ENCODE measurements at regions not wholly inside any gene's neighbourhood (a gene's known extent, or its start where the extent isn't known, plus 50 kb on each side); places are given as distances from the start of the nearest gene placed in this dataset.

- no peak for DNase-seq (ENCODE audit: low read depth in 2 of 2)
Observed at GRCh38 chrX:5536261-5536660, 692.4 kb downstream of the NLGN4X start.

- DNase-seq (ENCODE audit: low read depth in 2 of 2): no peak
Observed at GRCh38 chrX:5528057-5528456, 700.6 kb downstream of the NLGN4X start.

- no peak for DNase-seq (ENCODE audit: low read depth in 2 of 2)
Observed at GRCh38 chrX:5526191-5526590, 702.5 kb downstream of the NLGN4X start.

- peak; percentile 1 for DNase-seq (ENCODE audit: low read depth in 2 of 2)
Observed at GRCh38 chrX:5490786-5491563, 737.7 kb downstream of the NLGN4X start.

GRCh38 chrX:5474282-5474681, 754.4 kb downstream of the NLGN4X start:
- DNase-seq (ENCODE audit: low read depth in 2 of 2): no peak

GRCh38 chrX:5458300-5458842, 770.3 kb downstream of the NLGN4X start:
- DNase-seq (ENCODE audit: low read depth in 2 of 2): no peak

GRCh38 chrX:5449323-5449722, 779.3 kb downstream of the NLGN4X start:
- DNase-seq (ENCODE audit: low read depth in 2 of 2): no peak

GRCh38 chrX:5431823-5432222, 796.8 kb downstream of the NLGN4X start:
- no peak for DNase-seq (ENCODE audit: low read depth in 2 of 2)

GRCh38 chrX:5425119-5425518, 803.5 kb downstream of the NLGN4X start:
- DNase-seq (ENCODE audit: low read depth in 2 of 2): no peak

GRCh38 chrX:5417381-5417780, 811.3 kb downstream of the NLGN4X start:
- no peak for DNase-seq (ENCODE audit: low read depth in 2 of 2)

GRCh38 chrX:5415738-5416137, 812.9 kb downstream of the NLGN4X start:
- no peak for DNase-seq (ENCODE audit: low read depth in 2 of 2)

GRCh38 chrX:5409106-5409505, 819.6 kb downstream of the NLGN4X start:
- DNase-seq (ENCODE audit: low read depth in 2 of 2): no peak

- no peak for DNase-seq (ENCODE audit: low read depth in 2 of 2)
Observed at GRCh38 chrX:5402461-5402860, 826.2 kb downstream of the NLGN4X start.

GRCh38 chrX:5399403-5399802, 829.3 kb downstream of the NLGN4X start:
- no peak for DNase-seq (ENCODE audit: low read depth in 2 of 2)

GRCh38 chrX:5397409-5397808, 831.3 kb downstream of the NLGN4X start:
- no peak for DNase-seq (ENCODE audit: low read depth in 2 of 2)

- no peak for DNase-seq (ENCODE audit: low read depth in 2 of 2)
Observed at GRCh38 chrX:5390376-5390775, 838.3 kb downstream of the NLGN4X start.

GRCh38 chrX:5388087-5388486, 840.6 kb downstream of the NLGN4X start:
- DNase-seq (ENCODE audit: low read depth in 2 of 2): no peak

- DNase-seq (ENCODE audit: low read depth in 2 of 2): no peak
Observed at GRCh38 chrX:5380426-5380825, 848.2 kb downstream of the NLGN4X start.

GRCh38 chrX:5341902-5342301, 886.8 kb downstream of the NLGN4X start:
- DNase-seq (ENCODE audit: low read depth in 2 of 2): no peak

GRCh38 chrX:5337160-5337559, 891.5 kb downstream of the NLGN4X start:
- DNase-seq (ENCODE audit: low read depth in 2 of 2): no peak

GRCh38 chrX:5324546-5324945, 904.1 kb downstream of the NLGN4X start:
- DNase-seq (ENCODE audit: low read depth in 2 of 2): no peak

- no peak for DNase-seq (ENCODE audit: low read depth in 2 of 2)
Observed at GRCh38 chrX:5314148-5314547, 914.5 kb downstream of the NLGN4X start.

GRCh38 chrX:5307416-5307815, 921.3 kb downstream of the NLGN4X start:
- no peak for DNase-seq (ENCODE audit: low read depth in 2 of 2)

GRCh38 chrX:5306654-5307121, 922.0 kb downstream of the NLGN4X start:
- no peak for DNase-seq (ENCODE audit: low read depth in 2 of 2)
